ENCODE measurements at regions not wholly inside any gene's neighbourhood (a gene's known extent, or its start where the extent isn't known, plus 50 kb on each side); places are given as distances from the start of the nearest gene placed in this dataset.

GRCh38 chr2:16257322-16258028, 317.1 kb downstream of the MYCN start:
- DNase-seq (ENCODE audit: low read depth): no peak

- no peak for DNase-seq (ENCODE audit: low read depth)
Measured at GRCh38 chr2:16256601-16257321, 316.4 kb downstream of the MYCN start.

- DNase-seq (ENCODE audit: low read depth): no peak
Measured at GRCh38 chr2:16255120-16255519, 314.8 kb downstream of the MYCN start.

- DNase-seq (ENCODE audit: low read depth): no peak
Measured at GRCh38 chr2:16254356-16254965, 314.1 kb downstream of the MYCN start.

GRCh38 chr2:16253291-16253690, 312.9 kb downstream of the MYCN start:
- no peak for DNase-seq (ENCODE audit: low read depth)

GRCh38 chr2:16252891-16253290, 312.5 kb downstream of the MYCN start:
- DNase-seq (ENCODE audit: low read depth): no peak

GRCh38 chr2:16252251-16252650, 311.9 kb downstream of the MYCN start:
- no peak for DNase-seq (ENCODE audit: low read depth)

- DNase-seq (ENCODE audit: low read depth): no peak
Measured at GRCh38 chr2:16251511-16252225, 311.3 kb downstream of the MYCN start.

GRCh38 chr2:16250886-16251285, 310.5 kb downstream of the MYCN start:
- no peak for DNase-seq (ENCODE audit: low read depth)

GRCh38 chr2:16250466-16250865, 310.1 kb downstream of the MYCN start:
- no peak for DNase-seq (ENCODE audit: low read depth)

GRCh38 chr2:16250056-16250425, 309.7 kb downstream of the MYCN start:
- no peak for DNase-seq (ENCODE audit: low read depth)

- no peak for DNase-seq (ENCODE audit: low read depth)
Measured at GRCh38 chr2:16249246-16250055, 309.1 kb downstream of the MYCN start.

GRCh38 chr2:16248571-16249105, 308.3 kb downstream of the MYCN start:
- no peak for DNase-seq (ENCODE audit: low read depth)

GRCh38 chr2:16247326-16248122, 307.2 kb downstream of the MYCN start:
- DNase-seq (ENCODE audit: low read depth): no peak

GRCh38 chr2:16246911-16247310, 306.6 kb downstream of the MYCN start:
- no peak for DNase-seq (ENCODE audit: low read depth)

GRCh38 chr2:16246281-16246850, 306.0 kb downstream of the MYCN start:
- no peak for DNase-seq (ENCODE audit: low read depth)

GRCh38 chr2:16245481-16246054, 305.2 kb downstream of the MYCN start:
- DNase-seq (ENCODE audit: low read depth): no peak

GRCh38 chr2:16244966-16245320, 304.6 kb downstream of the MYCN start:
- no peak for DNase-seq (ENCODE audit: low read depth)

GRCh38 chr2:16244153-16244965, 304.0 kb downstream of the MYCN start:
- no peak for DNase-seq (ENCODE audit: low read depth)

Measured in fibroblast of gingiva (primary cell).